ENCODE measurements at regions not wholly inside any gene's neighbourhood (a gene's known extent, or its start where the extent isn't known, plus 50 kb on each side); places are given as distances from the start of the nearest gene placed in this dataset.
"Not testable (repeated sequence)": the region's sequence is repeated elsewhere in the genome, so short reads cannot be mapped to it uniquely, and the experiment has no call there.

- not testable (repeated sequence) for H3K9me3 Mint-ChIP-seq, H3K36me3 Mint-ChIP-seq, H3K27me3 Mint-ChIP-seq
- Mint-ChIP-seq H3K4me3 (peak overlapping the region; percentile 93), H3K27ac (peak overlapping the region; percentile 82), H3K4me1 (peaks cover 45% of the 10 kb centered on the region)
Observed at GRCh38 chr2:131681611-131682121, 154.0 kb downstream of the CCDC74A start.

- H3K27ac Mint-ChIP-seq, result peak overlapping the region; percentile 81
Observed at GRCh38 chr2:131682122-131682944, 154.6 kb downstream of the CCDC74A start.

GRCh38 chr2:131682945-131683330, 155.2 kb downstream of the CCDC74A start:
- H3K36me3 Mint-ChIP-seq, H3K9me3 Mint-ChIP-seq, H3K27me3 Mint-ChIP-seq: not testable (repeated sequence)
- H3K4me3 Mint-ChIP-seq, result peak overlapping the region; percentile 93
- H3K27ac Mint-ChIP-seq, result peak overlapping the region; percentile 81
- peaks cover 45% of the 10 kb centered on the region for H3K4me1 Mint-ChIP-seq

More at GRCh38 chr2:131682122-131682944, 154.6 kb downstream of the CCDC74A start:
- Mint-ChIP-seq H3K36me3 (peaks cover 6% of the 10 kb centered on the region), H3K9me3 (no peaks in the 10 kb centered on the region), H3K4me3 (peak overlapping the region; percentile 93), H3K4me1 (peaks cover 45% of the 10 kb centered on the region), H3K27me3 (no peaks in the 10 kb centered on the region)

GRCh38 chr2:131684631-131685316, 157.1 kb downstream of the CCDC74A start:
- H3K9me3 Mint-ChIP-seq, H3K27me3 Mint-ChIP-seq, H3K27ac Mint-ChIP-seq: not testable (repeated sequence)
- Mint-ChIP-seq H3K4me3 (peak overlapping the region; percentile 93), H3K36me3 (peaks cover 16% of the 10 kb centered on the region), H3K4me1 (peaks cover 45% of the 10 kb centered on the region)

GRCh38 chr2:131686164-131686893, 158.6 kb downstream of the CCDC74A start:
- not testable (repeated sequence) for H3K27me3 Mint-ChIP-seq, H3K4me3 Mint-ChIP-seq, H3K27ac Mint-ChIP-seq, H3K9me3 Mint-ChIP-seq
- Mint-ChIP-seq H3K36me3 (peaks cover 31% of the 10 kb centered on the region), H3K4me1 (peaks cover 37% of the 10 kb centered on the region)

GRCh38 chr2:131686894-131687238, 159.2 kb downstream of the CCDC74A start:
- H3K4me1 Mint-ChIP-seq, result peaks cover 34% of the 10 kb centered on the region
- H3K36me3 Mint-ChIP-seq, result peaks cover 35% of the 10 kb centered on the region
- H3K27me3 Mint-ChIP-seq, H3K27ac Mint-ChIP-seq, H3K4me3 Mint-ChIP-seq, H3K9me3 Mint-ChIP-seq: not testable (repeated sequence)

GRCh38 chr2:131689066-131689465, 161.4 kb downstream of the CCDC74A start:
- not testable (repeated sequence) for H3K27ac Mint-ChIP-seq, H3K9me3 Mint-ChIP-seq, H3K4me3 Mint-ChIP-seq, H3K27me3 Mint-ChIP-seq
- peaks cover 22% of the 10 kb centered on the region for H3K4me1 Mint-ChIP-seq
- H3K36me3 Mint-ChIP-seq, result peaks cover 42% of the 10 kb centered on the region

GRCh38 chr2:131711268-131711667, 183.6 kb downstream of the CCDC74A start:
- H3K4me3 Mint-ChIP-seq, H3K27me3 Mint-ChIP-seq, H3K4me1 Mint-ChIP-seq, H3K9me3 Mint-ChIP-seq, H3K27ac Mint-ChIP-seq, H3K36me3 Mint-ChIP-seq: not testable (repeated sequence)

- Mint-ChIP-seq H3K36me3 (peaks cover 17% of the 10 kb centered on the region), H3K9me3 (peaks cover 11% of the 10 kb centered on the region)
- H3K27me3 Mint-ChIP-seq, H3K4me1 Mint-ChIP-seq, H3K4me3 Mint-ChIP-seq, H3K27ac Mint-ChIP-seq: not testable (repeated sequence)
Observed at GRCh38 chr2:131717907-131718306, 190.2 kb downstream of the CCDC74A start.

- peaks cover 16% of the 10 kb centered on the region for H3K36me3 Mint-ChIP-seq
- not testable (repeated sequence) for H3K4me3 Mint-ChIP-seq, H3K27ac Mint-ChIP-seq, H3K27me3 Mint-ChIP-seq, H3K4me1 Mint-ChIP-seq
- peaks cover 11% of the 10 kb centered on the region for H3K9me3 Mint-ChIP-seq
Observed at GRCh38 chr2:131721163-131721562, 193.5 kb downstream of the CCDC74A start.

- not testable (repeated sequence) for H3K4me3 Mint-ChIP-seq, H3K4me1 Mint-ChIP-seq, H3K27me3 Mint-ChIP-seq, H3K27ac Mint-ChIP-seq
- H3K9me3 Mint-ChIP-seq, result peaks cover 11% of the 10 kb centered on the region
- peaks cover 12% of the 10 kb centered on the region for H3K36me3 Mint-ChIP-seq
Observed at GRCh38 chr2:131722256-131722655, 194.6 kb downstream of the CCDC74A start.

- H3K4me1 Mint-ChIP-seq, result no peaks in the 10 kb centered on the region
- no peak overlapping the region for H3K4me3 Mint-ChIP-seq
- H3K27me3 Mint-ChIP-seq, result no peaks in the 10 kb centered on the region
- H3K27ac Mint-ChIP-seq, result no peak overlapping the region
- no peaks in the 10 kb centered on the region for H3K9me3 Mint-ChIP-seq
- peaks cover 6% of the 10 kb centered on the region for H3K36me3 Mint-ChIP-seq
Observed at GRCh38 chr2:131724019-131724418, 196.3 kb downstream of the CCDC74A start.

GRCh38 chr2:131728451-131728850, 200.8 kb downstream of the CCDC74A start:
- H3K9me3 Mint-ChIP-seq, H3K36me3 Mint-ChIP-seq, H3K27me3 Mint-ChIP-seq, H3K4me1 Mint-ChIP-seq, H3K27ac Mint-ChIP-seq, H3K4me3 Mint-ChIP-seq: not testable (repeated sequence)

GRCh38 chr2:131733530-131733929, 205.8 kb downstream of the CCDC74A start:
- H3K36me3 Mint-ChIP-seq, H3K27ac Mint-ChIP-seq: not testable (repeated sequence)

GRCh38 chr2:131736406-131736805, 208.7 kb downstream of the CCDC74A start:
- not testable (repeated sequence) for H3K27ac Mint-ChIP-seq, H3K9me3 Mint-ChIP-seq, H3K4me1 Mint-ChIP-seq, H3K27me3 Mint-ChIP-seq, H3K4me3 Mint-ChIP-seq, H3K36me3 Mint-ChIP-seq

More at GRCh38 chr2:131733530-131733929, 205.8 kb downstream of the CCDC74A start:
- not testable (repeated sequence) for H3K4me1 Mint-ChIP-seq, H3K9me3 Mint-ChIP-seq, H3K4me3 Mint-ChIP-seq, H3K27me3 Mint-ChIP-seq

GRCh38 chr2:131738533-131738932, 210.8 kb downstream of the CCDC74A start:
- not testable (repeated sequence) for H3K27ac Mint-ChIP-seq, H3K36me3 Mint-ChIP-seq, H3K4me1 Mint-ChIP-seq, H3K9me3 Mint-ChIP-seq, H3K4me3 Mint-ChIP-seq, H3K27me3 Mint-ChIP-seq

Measured in activated naive CD4-positive, alpha-beta T cell treated with anti-CD3 and anti-CD28 coated beads, Interleukin-2, amount 50 U/mL, for 24 hours (primary cell).